ENCODE measurements at regions not wholly inside any gene's neighbourhood (a gene's known extent, or its start where the extent isn't known, plus 50 kb on each side); places are given as distances from the start of the nearest gene placed in this dataset.

GRCh38 chr9:74071502-74071901 is 425.6 kb upstream of the RORB start:
- Histone ChIP-seq H3F3A (replicated peaks; ENCODE audit: insufficient read depth) (no peaks in the 10 kb centered on the region), H3K9me2 (no peaks in the 10 kb centered on the region), H3K79me2 (ENCODE audit: insufficient read depth) (no peaks in the 10 kb centered on the region), H3K4me3 (ENCODE audit: low read depth in 2 of 2, low read length in 1 of 2) (no peak overlapping the region), H3K4me1 (ENCODE audit: control insufficient read depth in 1 of 2, insufficient read depth in 2 of 2, low read depth in 1 of 2, low read length in 1 of 2) (no peaks in the 10 kb centered on the region), H2AFZ (ENCODE audit: low read depth) (no peak overlapping the region), H3K36me3 (replicated peaks in 1 of 2; ENCODE audit: control insufficient read depth in 1 of 2, insufficient read depth in 2 of 2, low read length in 1 of 2) (no peaks in the 10 kb centered on the region), H3K9ac (no peak overlapping the region), H3K27me3 (ENCODE audit: insufficient read depth) (no peaks in the 10 kb centered on the region), H3K9me3 (no peaks in the 10 kb centered on the region), H3K27ac (ENCODE audit: low read depth in 2 of 2, low read length in 1 of 2) (no peak overlapping the region), H3K4me2 (no peak overlapping the region), H4K20me1 (ENCODE audit: insufficient read depth) (no peaks in the 10 kb centered on the region)
- ChIA-PET CTCF (no interaction called here), POLR2A (no interaction called here)
- DNase-seq = no peak
- no peak for TF ChIP-seq NFIC (IDR thresholded peaks at IDR 0.05; ENCODE audit: borderline replicate concordance)
- TF ChIP-seq SIN3A (IDR thresholded peaks at IDR 0.05; ENCODE audit: borderline replicate concordance, low read depth, low read length) = no peak
- TF ChIP-seq, protein P1, sequence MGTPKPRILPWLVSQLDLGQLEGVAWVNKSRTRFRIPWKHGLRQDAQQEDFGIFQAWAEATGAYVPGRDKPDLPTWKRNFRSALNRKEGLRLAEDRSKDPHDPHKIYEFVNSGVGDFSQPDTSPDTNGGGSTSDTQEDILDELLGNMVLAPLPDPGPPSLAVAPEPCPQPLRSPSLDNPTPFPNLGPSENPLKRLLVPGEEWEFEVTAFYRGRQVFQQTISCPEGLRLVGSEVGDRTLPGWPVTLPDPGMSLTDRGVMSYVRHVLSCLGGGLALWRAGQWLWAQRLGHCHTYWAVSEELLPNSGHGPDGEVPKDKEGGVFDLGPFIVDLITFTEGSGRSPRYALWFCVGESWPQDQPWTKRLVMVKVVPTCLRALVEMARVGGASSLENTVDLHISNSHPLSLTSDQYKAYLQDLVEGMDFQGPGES (IDR thresholded peaks at IDR 0.05; ENCODE audit: low read depth, low read length) = no peak
- TF ChIP-seq GABPA (IDR thresholded peaks at IDR 0.05; ENCODE audit: low read depth) = no peak
- no peak for TF ChIP-seq POLR2AphosphoS5 (IDR thresholded peaks at IDR 0.05; ENCODE audit: low read depth, low read length)
- TF ChIP-seq MAX (IDR thresholded peaks at IDR 0.05; ENCODE audit: low read depth) = no peak
- TF ChIP-seq, protein P2, sequence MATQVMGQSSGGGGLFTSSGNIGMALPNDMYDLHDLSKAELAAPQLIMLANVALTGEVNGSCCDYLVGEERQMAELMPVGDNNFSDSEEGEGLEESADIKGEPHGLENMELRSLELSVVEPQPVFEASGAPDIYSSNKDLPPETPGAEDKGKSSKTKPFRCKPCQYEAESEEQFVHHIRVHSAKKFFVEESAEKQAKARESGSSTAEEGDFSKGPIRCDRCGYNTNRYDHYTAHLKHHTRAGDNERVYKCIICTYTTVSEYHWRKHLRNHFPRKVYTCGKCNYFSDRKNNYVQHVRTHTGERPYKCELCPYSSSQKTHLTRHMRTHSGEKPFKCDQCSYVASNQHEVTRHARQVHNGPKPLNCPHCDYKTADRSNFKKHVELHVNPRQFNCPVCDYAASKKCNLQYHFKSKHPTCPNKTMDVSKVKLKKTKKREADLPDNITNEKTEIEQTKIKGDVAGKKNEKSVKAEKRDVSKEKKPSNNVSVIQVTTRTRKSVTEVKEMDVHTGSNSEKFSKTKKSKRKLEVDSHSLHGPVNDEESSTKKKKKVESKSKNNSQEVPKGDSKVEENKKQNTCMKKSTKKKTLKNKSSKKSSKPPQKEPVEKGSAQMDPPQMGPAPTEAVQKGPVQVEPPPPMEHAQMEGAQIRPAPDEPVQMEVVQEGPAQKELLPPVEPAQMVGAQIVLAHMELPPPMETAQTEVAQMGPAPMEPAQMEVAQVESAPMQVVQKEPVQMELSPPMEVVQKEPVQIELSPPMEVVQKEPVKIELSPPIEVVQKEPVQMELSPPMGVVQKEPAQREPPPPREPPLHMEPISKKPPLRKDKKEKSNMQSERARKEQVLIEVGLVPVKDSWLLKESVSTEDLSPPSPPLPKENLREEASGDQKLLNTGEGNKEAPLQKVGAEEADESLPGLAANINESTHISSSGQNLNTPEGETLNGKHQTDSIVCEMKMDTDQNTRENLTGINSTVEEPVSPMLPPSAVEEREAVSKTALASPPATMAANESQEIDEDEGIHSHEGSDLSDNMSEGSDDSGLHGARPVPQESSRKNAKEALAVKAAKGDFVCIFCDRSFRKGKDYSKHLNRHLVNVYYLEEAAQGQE (IDR thresholded peaks at IDR 0.05; ENCODE audit: low read depth, low read length) = no peak
- TF ChIP-seq ZBTB33 (IDR thresholded peaks at IDR 0.05; ENCODE audit: borderline replicate concordance, low read depth) = no peak
- TF ChIP-seq USF2 (IDR thresholded peaks at IDR 0.05; ENCODE audit: borderline replicate concordance, low read depth, low read length) = no peak
- TF ChIP-seq CHD2 (IDR thresholded peaks at IDR 0.05; ENCODE audit: low read length, partially characterized antibody) = no peak
- TF ChIP-seq FOXJ3 (CRISPR knock-in tag; IDR thresholded peaks at IDR 0.05) = no peak
- no peak for TF ChIP-seq MEF2A (IDR thresholded peaks at IDR 0.05; ENCODE audit: borderline replicate concordance, low read depth)
- TF ChIP-seq JUND (IDR thresholded peaks at IDR 0.05) = no peak
- no peak for TF ChIP-seq EP300 (IDR thresholded peaks at IDR 0.05; ENCODE audit: borderline replicate concordance in 1 of 2, low read depth in 1 of 2, low read length in 1 of 2)

Data from SK-N-SH (cell line).